HG02970 (cell line): ENCODE measurements at regions not wholly inside any gene's neighbourhood (a gene's known extent, or its start where the extent isn't known, plus 50 kb on each side); places are given as distances from the start of the nearest gene placed in this dataset.
"Not testable (repeated sequence)": the region's sequence is repeated elsewhere in the genome, so short reads cannot be mapped to it uniquely, and the experiment has no call there.

ENCODE experiments used
- ATAC-seq: cut with Tn5 transposase; IDR thresholded peaks from one replicate; pipeline ENCODE4 v1.9.1; 2021; ENCODE audit warnings: mild to moderate bottlenecking, moderate library complexity, moderate number of reproducible peaks; ENCODE audit not compliant: unreplicated experiment, low FRiP score

GRCh38 chr2:217604527-217605194, 398.1 kb downstream of the TNS1 start:
- ATAC-seq, result no peak

- no peak for ATAC-seq
Measured at GRCh38 chr2:217601601-217602000, 401.2 kb downstream of the TNS1 start.

- no peak for ATAC-seq
Measured at GRCh38 chr2:217599906-217600305, 402.9 kb downstream of the TNS1 start.

- ATAC-seq, result no peak
Measured at GRCh38 chr2:217597681-217598080, 405.1 kb downstream of the TNS1 start.

GRCh38 chr2:217597145-217597544, 405.6 kb downstream of the TNS1 start:
- ATAC-seq, result no peak

GRCh38 chr2:217593732-217594131, 409.1 kb downstream of the TNS1 start:
- ATAC-seq, result no peak

GRCh38 chr2:217588266-217588665, 414.5 kb downstream of the TNS1 start:
- ATAC-seq, result no peak

- ATAC-seq, result no peak
Measured at GRCh38 chr2:217585362-217585761, 417.4 kb downstream of the TNS1 start.

- not testable (repeated sequence) for ATAC-seq
Measured at GRCh38 chr2:217580407-217580806, 422.4 kb downstream of the TNS1 start.

GRCh38 chr2:217573571-217573970, 429.2 kb downstream of the TNS1 start:
- ATAC-seq, result no peak

- no peak for ATAC-seq
Measured at GRCh38 chr2:217570394-217570793, 432.4 kb downstream of the TNS1 start.

- ATAC-seq, result no peak
Measured at GRCh38 chr2:217568289-217568971, 434.4 kb downstream of the TNS1 start.

- ATAC-seq, result no peak
Measured at GRCh38 chr2:217563565-217563964, 439.2 kb downstream of the TNS1 start.

GRCh38 chr2:217562871-217563480, 439.8 kb downstream of the TNS1 start:
- no peak for ATAC-seq

- no peak for ATAC-seq
Measured at GRCh38 chr2:217559084-217559483, 443.7 kb downstream of the TNS1 start.

- ATAC-seq, result no peak
Measured at GRCh38 chr2:217555081-217555876, 447.5 kb downstream of the TNS1 start.

GRCh38 chr2:217553679-217554078, 449.1 kb downstream of the TNS1 start:
- no peak for ATAC-seq

GRCh38 chr2:217553202-217553601, 449.6 kb downstream of the TNS1 start:
- no peak for ATAC-seq

- no peak for ATAC-seq
Measured at GRCh38 chr2:217552081-217552480, 450.7 kb downstream of the TNS1 start.

- no peak for ATAC-seq
Measured at GRCh38 chr2:217551252-217551899, 451.4 kb downstream of the TNS1 start.
